ENCODE measurements at regions not wholly inside any gene's neighbourhood (a gene's known extent, or its start where the extent isn't known, plus 50 kb on each side); places are given as distances from the start of the nearest gene placed in this dataset.

- Histone ChIP-seq H3K9ac (ENCODE audit: insufficient read depth, low read depth, low read length) (no peak overlapping the region), H3K27ac (ENCODE audit: extremely low read length, insufficient read depth, low read length) (no peak overlapping the region), H2AFZ (ENCODE audit: low read length) (no peak overlapping the region), H3K36me3 (replicated peaks in 1 of 2; ENCODE audit: control insufficient read depth in 1 of 2, insufficient read depth in 2 of 2, low read length in 2 of 2) (no peaks in the 10 kb centered on the region), H3K4me3 (replicated peaks in 1 of 3; ENCODE audit: insufficient read depth in 1 of 3, low read depth in 2 of 3, low read length in 3 of 3) (no peak overlapping the region), H3K4me1 (ENCODE audit: insufficient read depth, low read length) (0 out of 2 replicates have a peak, but pooled peaks cover under 1% of the 10 kb centered on the region), H3K4me2 (ENCODE audit: low read depth, low read length) (no peak overlapping the region), H4K20me1 (ENCODE audit: insufficient read depth, low read length) (no peaks in the 10 kb centered on the region), H3K27me3 (ENCODE audit: control insufficient read depth in 1 of 2, insufficient read depth in 2 of 2, low read length in 2 of 2) (no peaks in the 10 kb centered on the region), H3K79me2 (ENCODE audit: insufficient read depth, low read length) (no peaks in the 10 kb centered on the region), H3K9me3 (ENCODE audit: low read length) (no peaks in the 10 kb centered on the region)
- BruUV-seq (replicated peaks) = no TSS peak
- CTCF ChIA-PET (ENCODE audit: low intra/inter-chr PET ratio, low total read pairs) = no interaction called here
- intact Hi-C loops (cut with micrococcal nuclease; ENCODE audit: unreplicated experiment) = no loop called here
- no peak for DNase-seq (ENCODE audit: low spot score)
- in situ Hi-C loops (cut with HindIII; ENCODE audit: extremely low pct_ligation_motif_present, low pct_unique_long_range_greater_than_20kb) = no loop called here
- no peak for ATAC-seq
- WGBS (ENCODE audit: low lambda C conversion rate) = 91% methylated on average over 8 of the region's 8 CpGs
- POLR2A ChIA-PET = no interaction called here
- no peak for FAIRE-seq
- TF ChIP-seq TCF7L2 (IDR thresholded peaks at IDR 0.05; ENCODE audit: low read depth, low read length) (no peak), TFDP1 (CRISPR knock-in tag; IDR thresholded peaks at IDR 0.05; ENCODE audit: borderline replicate concordance) (no peak), TP53 (CRISPR knock-in tag; conservative IDR thresholded peaks at IDR 0.05) (no peak), RNF2 (conservative IDR thresholded peaks at IDR 0.05; ENCODE audit: low read depth) (no peak), TARDBP (CRISPR knock-in tag; IDR thresholded peaks at IDR 0.05) (no peak), KDM5A (IDR thresholded peaks at IDR 0.05; ENCODE audit: borderline replicate concordance, low read length) (no peak), PCBP1 (IDR thresholded peaks at IDR 0.05; ENCODE audit: borderline replicate concordance, low read depth, low read length) (no peak), ATF5 (CRISPR knock-in tag; IDR thresholded peaks at IDR 0.05; ENCODE audit: low read depth) (no peak), ASH2L (IDR thresholded peaks at IDR 0.05; ENCODE audit: insufficient read length, low read depth, low read length) (no peak), MLX (CRISPR knock-in tag; IDR thresholded peaks at IDR 0.05) (no peak), FOXO4 (CRISPR knock-in tag; conservative IDR thresholded peaks at IDR 0.05) (no peak), NFKB2 (CRISPR knock-in tag; IDR thresholded peaks at IDR 0.05; ENCODE audit: borderline replicate concordance) (no peak), NCOA2 (CRISPR knock-in tag; IDR thresholded peaks at IDR 0.05) (no peak)
Observed at GRCh38 chr4:56092540-56092939, 143.8 kb downstream of the CEP135 start.

Measured in HepG2 (cell line).